Tibial artery (tissue), 4 donors: ENCODE measurements at regions not wholly inside any gene's neighbourhood (a gene's known extent, or its start where the extent isn't known, plus 50 kb on each side); places are given as distances from the start of the nearest gene placed in this dataset.

Experiments
- DNase-seq, 2 donors: peaks; one replicate each; pipeline ENCODE4 v3.0.0-alpha.2; 2019
- H3K27ac ChIP-seq, 2 donors: fragments of 200-600 bp; sonication (generic) in 1 of 2; 1 replicate in 1 of 2; 2 replicates in 1 of 2; pipeline ENCODE4 v1.5.1; 2018 to 2019; ENCODE audit warnings: mild to moderate bottlenecking in 1 of 2
- H3K27me3 ChIP-seq, 2 donors: fragments of 200-600 bp; sonication (generic) in 1 of 2; one replicate each; pipeline versions ENCODE4 v1.5.1 to v1.6.0; 2016 to 2019
- H3K36me3 ChIP-seq, 3 donors: fragments of 200-600 bp; sonication (generic) in 2 of 3; one replicate each; pipeline ENCODE4 v1.5.1; 2016 to 2019; ENCODE audit warnings: mild to moderate bottlenecking in 2 of 3
- H3K4me1 ChIP-seq, 4 donors: fragments of 200-600 bp; sonication (generic) in 2 of 4; 1 replicate in 3 of 4; 2 replicates in 1 of 4; pipeline ENCODE4 v1.5.1; 2016 to 2019
- H3K4me3 ChIP-seq, 2 donors: fragments of 200-600 bp; sonication (generic) in 1 of 2; 1 replicate in 1 of 2; 2 replicates in 1 of 2; pipeline ENCODE4 v1.5.1; 2018 to 2019; ENCODE audit warnings: mild to moderate bottlenecking in 2 of 2
- H3K9me3 ChIP-seq, 3 donors: fragments of 200-600 bp; sonication (generic) in 1 of 3; one replicate each; pipeline ENCODE4 v1.5.1; 2016 to 2019
- intact Hi-C: fragments of 100-400 bp; cut with DNase I; formaldehyde crosslinking; loops from one replicate; pipeline ENCODE4 v1.15.0; 2023; ENCODE audit warnings: low total_unique reads
- TF ChIP-seq, protein P1 (sequence below), 2 experiments: fragments of 200-600 bp in 1 of 2; fragments of 450-650 bp in 1 of 2; IDR thresholded peaks; one replicate each; pipeline ENCODE4 v1.5.1; 2017 to 2019; ENCODE audit warnings: antibody characterized with exemption in 2 of 2, mild to moderate bottlenecking in 1 of 2, moderate library complexity in 1 of 2

DNA sequence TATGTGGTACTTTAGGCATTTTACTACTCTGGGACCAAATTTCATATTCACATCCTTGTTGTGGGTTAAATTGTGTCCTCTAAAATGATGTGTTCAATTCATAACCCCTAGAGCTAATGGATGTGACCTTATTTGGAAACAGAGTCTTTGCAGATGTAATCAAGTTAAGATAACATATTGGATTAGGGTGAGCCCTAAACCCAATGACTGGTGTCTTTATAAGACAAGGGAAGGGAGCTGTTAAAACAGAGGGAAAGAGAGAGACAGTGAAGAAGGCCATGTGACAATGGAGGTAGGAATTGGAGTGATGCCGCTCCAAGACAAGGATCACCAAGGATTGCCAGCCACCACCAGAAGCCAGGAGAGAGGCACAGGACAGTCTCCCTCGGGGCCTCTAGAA, 220.0 kb downstream of the ADGRG6 start:
- Histone ChIP-seq H3K36me3 (no peaks in the 10 kb centered on the region), H3K4me1 (no peaks in the 10 kb centered on the region), H3K9me3 (no peaks in the 10 kb centered on the region), H3K27ac (no peak overlapping the region), H3K27me3 (no peaks in the 10 kb centered on the region), H3K4me3 (no peak overlapping the region)
- intact Hi-C loops: no loop called here
- DNase-seq: no peak
- TF ChIP-seq, protein P1, sequence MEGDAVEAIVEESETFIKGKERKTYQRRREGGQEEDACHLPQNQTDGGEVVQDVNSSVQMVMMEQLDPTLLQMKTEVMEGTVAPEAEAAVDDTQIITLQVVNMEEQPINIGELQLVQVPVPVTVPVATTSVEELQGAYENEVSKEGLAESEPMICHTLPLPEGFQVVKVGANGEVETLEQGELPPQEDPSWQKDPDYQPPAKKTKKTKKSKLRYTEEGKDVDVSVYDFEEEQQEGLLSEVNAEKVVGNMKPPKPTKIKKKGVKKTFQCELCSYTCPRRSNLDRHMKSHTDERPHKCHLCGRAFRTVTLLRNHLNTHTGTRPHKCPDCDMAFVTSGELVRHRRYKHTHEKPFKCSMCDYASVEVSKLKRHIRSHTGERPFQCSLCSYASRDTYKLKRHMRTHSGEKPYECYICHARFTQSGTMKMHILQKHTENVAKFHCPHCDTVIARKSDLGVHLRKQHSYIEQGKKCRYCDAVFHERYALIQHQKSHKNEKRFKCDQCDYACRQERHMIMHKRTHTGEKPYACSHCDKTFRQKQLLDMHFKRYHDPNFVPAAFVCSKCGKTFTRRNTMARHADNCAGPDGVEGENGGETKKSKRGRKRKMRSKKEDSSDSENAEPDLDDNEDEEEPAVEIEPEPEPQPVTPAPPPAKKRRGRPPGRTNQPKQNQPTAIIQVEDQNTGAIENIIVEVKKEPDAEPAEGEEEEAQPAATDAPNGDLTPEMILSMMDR (IDR thresholded peaks at IDR 0.05): no peak

DNA sequence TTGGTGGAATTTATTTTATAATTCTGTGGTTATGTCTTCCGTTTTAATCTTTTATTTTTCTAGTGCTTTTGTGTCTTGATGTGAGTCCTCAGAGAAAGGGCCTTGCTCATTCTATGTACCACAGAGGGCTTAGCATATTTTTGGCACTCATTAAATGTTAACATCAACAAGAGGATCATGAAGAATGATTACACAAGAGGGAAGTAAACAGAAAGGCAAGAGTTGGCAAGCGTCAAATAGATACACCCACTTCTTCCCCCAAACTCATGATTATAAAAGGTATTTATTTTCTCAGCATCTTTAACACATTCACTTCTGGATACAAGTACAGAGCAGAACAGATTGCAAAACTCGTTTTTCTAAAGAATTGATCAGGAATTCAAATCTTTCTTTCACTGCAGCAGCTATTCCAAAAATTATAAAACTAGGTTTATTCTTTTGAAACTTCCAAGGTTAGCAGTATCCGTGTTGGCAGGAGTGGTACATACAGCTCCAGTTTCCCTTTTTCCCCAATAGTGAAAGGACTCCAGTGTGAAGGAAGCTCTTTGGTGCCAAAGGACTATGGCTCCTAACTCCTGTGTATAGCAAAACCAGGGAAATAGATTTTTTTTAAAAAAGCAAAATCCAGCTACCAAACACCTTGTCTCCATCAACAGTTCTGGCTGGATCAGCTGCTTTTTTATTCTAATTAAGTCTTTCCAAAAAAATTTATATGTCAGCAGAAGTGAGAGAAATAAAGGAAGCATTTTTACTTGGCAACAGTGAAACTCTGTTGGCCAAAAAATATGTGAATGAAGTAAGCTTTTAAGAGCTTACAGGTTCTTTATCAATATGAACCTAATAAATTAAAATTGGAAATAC, 221.9 kb downstream of the ADGRG6 start:
- no peak for DNase-seq
- no peak overlapping the region for H3K4me3 ChIP-seq
- intact Hi-C loops: no loop called here
- no peaks in the 10 kb centered on the region for H3K36me3 ChIP-seq
- no peaks in the 10 kb centered on the region for H3K27me3 ChIP-seq
- H3K4me1 ChIP-seq: no peaks in the 10 kb centered on the region
- no peak overlapping the region for H3K27ac ChIP-seq
- TF ChIP-seq, protein P1 (IDR thresholded peaks at IDR 0.05): no peak
- H3K9me3 ChIP-seq: no peaks in the 10 kb centered on the region

DNA sequence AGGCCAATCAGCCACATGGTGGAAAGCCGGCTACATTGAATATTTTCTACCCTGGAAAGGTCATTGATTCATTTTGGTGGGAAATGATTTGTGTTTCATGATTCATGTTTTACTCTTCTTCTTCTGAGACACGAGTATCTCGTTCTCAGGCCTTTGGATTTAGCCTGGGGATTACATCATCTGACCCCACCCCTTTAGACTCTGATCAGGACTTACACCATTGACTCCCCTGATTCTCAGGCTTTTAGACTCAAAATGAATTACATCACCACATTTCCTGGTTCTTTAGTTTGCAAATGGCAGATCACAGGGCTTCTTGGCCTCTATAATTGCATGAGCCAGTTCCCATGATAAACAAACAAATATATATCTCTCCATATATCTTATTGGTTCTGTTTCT, 228.8 kb downstream of the ADGRG6 start:
- H3K4me3 ChIP-seq: no peak overlapping the region
- intact Hi-C loops: no loop called here
- H3K27me3 ChIP-seq: no peaks in the 10 kb centered on the region
- H3K4me1 ChIP-seq: no peaks in the 10 kb centered on the region
- DNase-seq: no peak
- TF ChIP-seq, protein P1 (IDR thresholded peaks at IDR 0.05): no peak
- H3K9me3 ChIP-seq: no peaks in the 10 kb centered on the region
- no peaks in the 10 kb centered on the region for H3K36me3 ChIP-seq
- H3K27ac ChIP-seq: no peak overlapping the region

DNA sequence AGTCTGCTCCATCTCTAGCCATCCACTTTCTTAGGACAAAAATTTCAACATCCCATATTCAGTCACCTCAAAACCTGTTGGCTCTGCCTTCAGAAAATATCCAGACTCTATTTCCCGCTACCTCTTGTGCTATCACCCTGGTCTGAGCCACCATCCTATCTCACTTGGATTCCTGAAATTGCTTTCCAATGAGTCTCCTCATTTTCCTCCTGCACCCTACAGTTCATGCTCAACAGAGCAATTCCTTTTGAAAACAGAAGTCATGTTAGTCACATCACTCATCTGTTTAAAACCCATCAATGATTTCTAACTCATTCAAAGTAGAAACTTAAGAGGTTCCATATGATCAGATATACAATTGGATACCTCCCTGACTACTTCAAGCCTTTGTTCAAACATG, 229.9 kb downstream of the ADGRG6 start:
- DNase-seq: no peak
- intact Hi-C loops: no loop called here
- no peaks in the 10 kb centered on the region for H3K4me1 ChIP-seq
- TF ChIP-seq, protein P1 (IDR thresholded peaks at IDR 0.05): no peak
- no peak overlapping the region for H3K27ac ChIP-seq
- no peaks in the 10 kb centered on the region for H3K27me3 ChIP-seq
- no peaks in the 10 kb centered on the region for H3K9me3 ChIP-seq
- H3K36me3 ChIP-seq: no peaks in the 10 kb centered on the region
- no peak overlapping the region for H3K4me3 ChIP-seq

DNA sequence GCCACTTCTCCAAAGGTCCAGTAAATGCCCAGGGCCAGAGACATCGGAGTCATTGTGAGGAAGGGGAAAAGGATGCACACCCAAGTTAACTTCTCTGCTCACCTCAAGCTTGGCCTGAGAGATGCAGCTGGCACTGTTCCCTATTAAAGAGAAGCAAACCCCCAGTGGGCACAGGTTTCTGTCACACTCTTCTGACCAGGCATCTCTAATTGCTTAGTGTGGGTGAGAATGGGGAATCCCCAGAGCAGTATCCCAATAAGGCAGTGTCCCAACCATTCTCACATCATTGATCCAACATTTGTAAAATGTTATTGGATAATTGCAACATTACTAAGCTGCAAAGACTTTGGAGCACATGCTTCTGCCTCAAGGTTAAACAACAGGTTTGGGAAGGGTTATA, 232.3 kb downstream of the ADGRG6 start:
- no peak overlapping the region for H3K27ac ChIP-seq
- TF ChIP-seq, protein P1 (IDR thresholded peaks at IDR 0.05): no peak
- intact Hi-C loops: no loop called here
- no peak overlapping the region for H3K4me3 ChIP-seq
- H3K9me3 ChIP-seq: no peaks in the 10 kb centered on the region
- no peaks in the 10 kb centered on the region for H3K36me3 ChIP-seq
- H3K27me3 ChIP-seq: no peaks in the 10 kb centered on the region
- no peak for DNase-seq
- no peaks in the 10 kb centered on the region for H3K4me1 ChIP-seq
